GM18502 (cell line): ENCODE measurements at regions not wholly inside any gene's neighbourhood (a gene's known extent, or its start where the extent isn't known, plus 50 kb on each side); places are given as distances from the start of the nearest gene placed in this dataset.
"Not testable (repeated sequence)": the region's sequence is repeated elsewhere in the genome, so short reads cannot be mapped to it uniquely, and the experiment has no call there.

Source experiments
- ATAC-seq: cut with Tn5 transposase; IDR thresholded peaks from one replicate; pipeline ENCODE4 v1.9.1; 2021; ENCODE audit warnings: mild to moderate bottlenecking; ENCODE audit not compliant: unreplicated experiment, poor library complexity

- no peak for ATAC-seq
These were observed 396.1 kb downstream of the VGLL3 start for GRCh38 chr3:86594838-86595237.

GRCh38 chr3:86578071-86578470, 412.9 kb downstream of the VGLL3 start:
- ATAC-seq, result no peak

GRCh38 chr3:86563400-86563970, 427.5 kb downstream of the VGLL3 start:
- peak; percentile 75 for ATAC-seq

GRCh38 chr3:86562090-86562489, 428.9 kb downstream of the VGLL3 start:
- no peak for ATAC-seq

DNA sequence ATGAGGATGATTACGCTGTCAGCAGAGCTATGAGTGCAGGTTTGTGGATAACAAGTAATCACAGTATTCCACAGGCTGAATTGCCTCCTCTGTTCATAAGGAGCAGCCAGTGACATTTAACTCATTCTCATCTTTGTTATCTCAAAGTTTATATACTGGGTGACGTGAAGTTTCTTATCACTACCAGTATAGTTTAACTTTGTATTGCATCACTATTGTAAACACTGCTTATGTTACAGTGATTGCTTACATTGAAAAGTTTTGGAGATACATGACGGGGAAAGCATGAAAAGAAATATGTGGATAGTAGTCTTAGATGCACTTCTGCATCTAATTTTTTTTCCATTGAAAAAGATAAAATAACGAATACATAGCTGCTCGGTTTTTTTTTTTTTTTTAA, 429.7 kb downstream of the VGLL3 start:
- ATAC-seq, result no peak

DNA sequence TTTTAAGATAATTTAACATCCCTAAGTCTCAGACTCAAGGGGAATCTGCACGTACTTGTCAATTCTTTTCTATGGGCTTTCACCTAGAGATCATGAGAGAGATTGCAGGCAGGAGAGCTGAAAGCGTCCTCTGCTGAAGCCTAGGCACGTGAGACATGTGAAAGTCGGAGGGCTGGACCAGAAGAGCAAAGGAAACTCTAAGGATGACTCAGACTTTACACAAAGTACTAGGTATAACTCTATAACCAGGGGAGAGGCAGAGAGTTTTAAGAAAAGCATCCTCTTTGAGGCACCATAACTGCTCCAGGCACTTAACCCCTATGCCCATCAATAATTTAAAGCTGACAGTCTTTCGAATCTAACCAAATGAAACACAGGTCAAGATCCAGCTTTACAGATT, 436.6 kb downstream of the VGLL3 start:
- ATAC-seq, result no peak

DNA sequence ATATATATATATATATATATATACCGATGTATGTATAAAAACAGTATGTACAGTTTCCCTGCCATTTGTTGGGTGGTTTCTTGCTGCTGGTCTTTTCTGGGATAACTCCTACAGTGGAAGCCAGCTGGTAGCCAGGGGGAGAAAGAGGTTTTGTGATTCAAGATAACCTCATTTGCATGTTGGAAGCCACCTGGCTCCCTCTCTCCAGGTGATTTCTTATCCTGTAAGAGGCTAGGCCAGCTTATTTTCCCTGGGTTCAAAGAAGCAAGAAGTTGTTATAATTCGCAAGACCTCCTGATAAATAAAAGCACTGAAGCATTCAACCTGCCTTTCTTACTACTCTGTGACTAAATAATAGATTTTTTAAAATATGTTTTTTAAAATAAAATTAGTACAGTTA, 443.3 kb downstream of the VGLL3 start:
- no peak for ATAC-seq

GRCh38 chr3:86537171-86537570, 453.8 kb downstream of the VGLL3 start:
- no peak for ATAC-seq

DNA sequence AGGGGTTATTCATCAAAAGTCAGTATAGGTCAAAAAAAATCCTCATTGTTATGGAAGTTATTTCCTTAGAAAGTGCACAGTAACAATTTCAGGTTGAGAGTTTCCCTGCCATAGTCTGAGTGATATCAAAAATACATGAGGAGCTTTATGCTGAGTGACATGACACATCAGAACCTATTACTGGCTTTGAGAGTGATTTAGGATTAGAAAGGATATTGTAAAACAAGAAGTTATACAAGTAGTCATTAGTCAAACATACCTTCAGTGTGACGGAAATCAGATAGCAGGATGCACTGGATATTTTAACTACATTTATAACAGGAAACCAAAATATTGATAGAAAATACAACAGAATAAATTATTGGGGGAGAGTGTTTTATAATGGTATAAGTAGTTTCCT, 471.1 kb downstream of the VGLL3 start:
- no peak for ATAC-seq

DNA sequence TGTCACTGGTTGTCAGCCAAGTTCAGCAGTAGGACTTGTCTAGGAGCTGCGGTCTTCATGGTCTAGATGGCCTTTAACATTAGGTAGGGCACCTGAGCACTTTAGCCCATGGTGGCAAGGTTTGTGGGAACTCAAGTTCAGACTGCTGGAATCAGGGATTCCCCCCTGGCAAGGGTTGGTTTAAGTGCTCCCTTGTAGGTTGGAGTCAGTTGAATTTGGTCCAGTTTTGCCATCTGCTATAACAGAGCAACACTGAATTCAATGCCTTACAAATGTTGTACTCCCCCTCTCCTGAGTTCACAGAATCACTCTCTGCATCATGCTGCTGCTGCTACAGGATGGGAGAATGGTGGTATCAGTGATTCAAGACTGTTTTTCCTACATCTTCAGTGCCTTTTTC, 509.3 kb downstream of the VGLL3 start:
- no peak for ATAC-seq

GRCh38 chr3:86481031-86481430, 509.9 kb downstream of the VGLL3 start:
- ATAC-seq, result no peak

DNA sequence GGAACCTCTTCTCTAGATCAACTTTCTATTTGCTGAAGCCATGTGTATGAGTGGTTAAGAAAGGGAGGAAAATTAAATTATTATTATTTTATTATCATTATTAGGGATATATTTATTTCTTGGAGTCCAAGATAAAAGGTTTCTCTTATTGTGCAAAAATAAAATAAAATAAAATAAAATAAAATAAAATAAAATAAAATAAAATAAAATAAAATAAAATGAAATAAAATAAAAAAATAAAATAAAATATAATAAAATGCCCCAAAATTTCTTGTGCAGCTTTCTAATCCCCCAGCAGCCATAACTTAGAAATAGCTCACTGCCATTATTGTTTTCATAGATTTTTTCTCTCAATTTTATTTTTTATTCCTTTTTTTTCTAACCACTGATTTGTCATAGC, 526.8 kb downstream of the VGLL3 start:
- ATAC-seq, result no peak

DNA sequence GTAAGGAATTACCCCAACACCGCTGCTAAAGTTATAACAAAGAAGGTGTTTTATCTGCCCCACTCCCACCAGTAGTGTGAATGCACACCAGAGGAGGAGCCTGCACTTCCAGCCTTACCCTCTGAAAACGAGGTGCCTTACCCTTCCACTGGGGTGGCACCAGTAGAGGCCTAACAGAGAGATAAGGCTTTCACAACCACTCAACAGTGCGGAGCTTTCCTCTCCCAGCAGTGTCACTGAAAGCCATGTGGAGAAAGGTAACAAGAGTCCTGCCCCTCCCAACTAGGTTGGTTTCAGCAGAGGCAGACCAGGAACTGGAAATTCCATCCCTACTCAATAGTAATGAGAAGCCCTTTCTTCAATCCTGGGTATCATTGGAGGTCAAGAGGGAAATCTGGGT, 539.2 kb downstream of the VGLL3 start:
- no peak for ATAC-seq

DNA sequence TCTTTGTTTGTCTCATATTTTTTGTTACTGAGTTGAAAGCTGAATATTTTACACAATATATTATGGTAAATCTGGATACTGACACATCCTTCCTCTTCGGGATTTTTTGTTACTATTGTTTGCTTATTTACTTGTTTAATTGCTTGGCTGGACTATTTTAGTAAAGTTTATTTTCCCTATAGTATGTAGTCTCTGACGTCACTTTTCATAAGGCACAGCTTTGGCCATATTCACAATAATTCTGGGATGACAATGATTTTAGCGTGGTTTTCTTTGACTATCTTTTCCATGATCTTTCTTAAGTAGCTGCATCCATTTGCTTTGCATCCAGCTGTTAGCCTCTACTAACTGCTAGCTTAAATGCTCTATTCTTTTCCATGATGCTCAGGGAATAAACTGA, 552.4 kb downstream of the VGLL3 start:
- no peak for ATAC-seq

DNA sequence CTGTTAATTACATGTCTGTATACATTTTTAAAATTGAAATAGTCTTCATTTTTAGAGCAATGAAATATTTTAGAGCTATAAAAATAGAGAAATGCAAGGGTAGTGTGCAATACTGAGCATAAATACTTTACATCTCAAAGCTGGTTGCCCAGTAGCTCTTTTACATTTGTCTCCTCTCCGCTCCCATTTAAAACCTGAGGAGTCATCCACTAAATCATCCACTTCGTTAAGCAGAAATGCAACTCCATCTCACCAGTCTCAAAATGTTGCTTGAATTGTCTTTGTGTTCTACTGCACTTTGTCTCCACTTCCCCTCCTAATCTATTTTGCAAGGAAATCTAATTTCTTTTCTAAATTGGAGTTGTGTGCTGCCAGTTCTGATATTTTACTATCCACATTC, 563.6 kb downstream of the VGLL3 start:
- no peak for ATAC-seq

- no peak for ATAC-seq
These were observed 569.8 kb downstream of the VGLL3 start for GRCh38 chr3:86420990-86421739.

DNA sequence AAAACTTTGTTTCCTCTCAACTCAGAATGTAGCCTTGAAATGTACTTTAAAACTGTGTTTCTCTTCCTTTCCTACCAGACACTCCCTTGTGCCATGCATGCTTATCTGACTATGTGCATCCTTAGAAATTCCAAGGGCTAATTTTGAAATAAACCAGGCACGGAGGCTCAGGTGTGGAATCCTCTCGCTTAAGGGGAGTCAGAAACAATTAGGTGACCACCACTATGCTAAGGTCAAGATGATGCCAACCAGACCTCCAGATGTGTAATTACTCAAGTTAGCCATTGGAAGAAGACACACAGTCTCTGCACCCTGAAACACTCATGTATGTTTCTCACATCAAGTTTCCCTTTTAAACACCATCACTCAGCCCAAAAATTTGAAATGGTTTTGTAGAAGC, 572.1 kb downstream of the VGLL3 start:
- ATAC-seq, result no peak

- ATAC-seq, result no peak
These were observed 574.6 kb downstream of the VGLL3 start for GRCh38 chr3:86416334-86416733.

GRCh38 chr3:86413645-86414044, 577.3 kb downstream of the VGLL3 start:
- no peak for ATAC-seq

GRCh38 chr3:86410587-86410986, 580.4 kb downstream of the VGLL3 start:
- ATAC-seq, result no peak

- not testable (repeated sequence) for ATAC-seq
These were observed 601.2 kb downstream of the VGLL3 start for GRCh38 chr3:86389759-86390158.

DNA sequence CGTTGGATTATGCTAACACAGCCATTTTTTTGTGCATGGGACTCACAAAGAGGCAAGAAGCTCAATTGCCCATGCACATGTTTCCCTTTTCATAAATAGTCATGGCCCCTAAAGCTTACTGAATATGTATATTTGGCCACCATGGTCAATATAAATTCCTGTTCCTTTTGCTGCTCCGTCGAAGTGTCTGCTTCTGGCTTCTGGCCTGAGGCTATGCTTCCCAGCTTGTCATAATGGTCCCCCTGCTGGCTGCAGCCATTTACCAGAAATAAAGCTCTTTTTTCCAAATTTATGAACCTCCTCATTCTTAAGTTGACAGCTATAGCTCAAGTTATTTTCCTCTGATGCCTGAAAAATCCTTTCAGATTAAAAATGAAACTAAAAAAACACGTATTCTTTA, 602.1 kb downstream of the VGLL3 start:
- ATAC-seq, result no peak
